CD4-positive, alpha-beta T cell treated with Interferon gamma for 1 hour (primary cell): ENCODE measurements at regions not wholly inside any gene's neighbourhood (a gene's known extent, or its start where the extent isn't known, plus 50 kb on each side); places are given as distances from the start of the nearest gene placed in this dataset.
"Not testable (repeated sequence)": the region's sequence is repeated elsewhere in the genome, so short reads cannot be mapped to it uniquely, and the experiment has no call there.

Experiments
- DNase-seq: peaks from one replicate; pipeline ENCODE4 v3.0.0-alpha.2; 2020

DNA sequence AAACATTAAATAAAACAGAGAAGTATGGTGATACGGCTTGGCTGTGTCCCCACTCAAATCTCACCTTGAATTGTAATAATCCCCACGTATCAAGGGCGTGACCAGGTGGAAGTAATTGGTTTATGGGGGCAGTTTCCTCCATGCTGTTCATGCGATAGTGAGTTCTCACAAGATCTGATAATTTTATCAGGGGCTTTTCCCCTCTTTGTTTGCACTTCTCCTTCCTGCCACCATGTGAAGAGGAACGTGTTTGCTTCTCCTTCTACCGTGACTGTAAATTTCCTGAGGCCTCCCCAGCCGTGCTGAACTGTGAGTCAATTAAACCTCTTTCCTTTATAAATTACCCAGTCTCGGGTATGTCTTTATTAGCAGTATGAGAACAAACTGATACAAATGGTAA lies 331.3 kb upstream of the CNR1 start:
- not testable (repeated sequence) for DNase-seq

- DNase-seq: no peak
Measured at GRCh38 chr6:88494401-88495140, 328.4 kb upstream of the CNR1 start.

DNA sequence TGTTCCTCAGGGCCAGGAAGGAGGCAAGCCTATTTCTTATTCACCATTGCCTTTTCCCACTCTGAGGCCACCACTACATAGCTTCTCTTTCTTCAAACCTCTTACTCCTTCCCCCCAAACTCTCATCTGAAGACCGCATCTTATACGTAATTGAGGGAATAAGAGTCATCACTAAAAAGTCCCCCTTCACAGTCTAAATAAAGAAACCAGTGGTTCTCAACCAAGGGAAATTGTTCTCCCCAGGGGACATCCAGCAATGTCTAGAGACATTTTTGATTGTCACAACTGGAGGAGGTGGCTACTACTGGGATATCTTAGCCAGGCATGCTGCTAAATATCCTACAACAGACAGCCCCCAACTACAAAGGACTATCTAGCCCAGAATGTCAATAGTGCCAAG lies 327.6 kb upstream of the CNR1 start:
- no peak for DNase-seq

DNA sequence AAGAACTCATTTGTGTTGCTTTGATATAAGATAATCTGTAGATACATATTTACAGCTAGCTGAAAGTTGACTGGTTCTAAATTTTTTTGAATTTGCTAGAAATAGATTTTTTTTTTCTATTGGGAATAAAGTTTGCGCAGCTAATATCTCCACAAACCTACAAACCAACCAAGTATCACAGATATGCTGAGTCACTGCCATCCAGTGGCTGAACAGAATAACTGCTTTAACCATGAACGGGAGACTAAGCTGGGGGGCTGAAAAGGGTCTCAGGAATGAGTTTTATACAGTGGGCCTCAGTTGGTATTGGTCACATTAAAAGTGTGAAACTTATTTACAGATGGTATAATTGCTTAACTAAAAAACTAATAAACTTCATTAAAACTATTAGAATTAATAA lies 326.7 kb upstream of the CNR1 start:
- no peak for DNase-seq

GRCh38 chr6:88492241-88492640 lies 326.1 kb upstream of the CNR1 start:
- DNase-seq: no peak

GRCh38 chr6:88491266-88491880 lies 325.2 kb upstream of the CNR1 start:
- DNase-seq: no peak

- no peak for DNase-seq
Measured at GRCh38 chr6:88490908-88491264, 324.7 kb upstream of the CNR1 start.

GRCh38 chr6:88490195-88490907 lies 324.2 kb upstream of the CNR1 start:
- no peak for DNase-seq

- no peak for DNase-seq
Measured at GRCh38 chr6:88483424-88483823, 317.3 kb upstream of the CNR1 start.

GRCh38 chr6:88482465-88482864 lies 316.3 kb upstream of the CNR1 start:
- no peak for DNase-seq

- no peak for DNase-seq
Measured at GRCh38 chr6:88481519-88481918, 315.4 kb upstream of the CNR1 start.

GRCh38 chr6:88480816-88481215 lies 314.7 kb upstream of the CNR1 start:
- DNase-seq: no peak

DNA sequence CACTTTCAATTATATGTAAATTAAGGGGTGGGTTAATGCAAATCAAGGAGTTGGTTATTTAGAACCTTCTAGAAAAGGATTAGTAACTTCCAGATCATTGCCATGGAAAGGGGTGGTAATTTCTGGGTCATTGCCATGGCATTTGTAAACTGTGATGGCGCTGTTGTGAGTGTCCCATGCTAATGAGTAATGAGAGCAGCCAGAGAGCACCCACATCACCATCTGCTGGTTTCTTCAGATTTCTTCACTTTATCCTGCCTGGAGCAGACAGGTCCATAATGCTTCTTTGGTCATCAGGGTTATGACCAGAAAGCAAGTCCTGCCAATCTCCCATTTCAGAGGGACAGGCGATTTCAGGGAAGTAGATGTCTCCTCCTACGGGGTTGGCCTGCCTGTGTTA lies 311.3 kb upstream of the CNR1 start:
- no peak for DNase-seq

DNA sequence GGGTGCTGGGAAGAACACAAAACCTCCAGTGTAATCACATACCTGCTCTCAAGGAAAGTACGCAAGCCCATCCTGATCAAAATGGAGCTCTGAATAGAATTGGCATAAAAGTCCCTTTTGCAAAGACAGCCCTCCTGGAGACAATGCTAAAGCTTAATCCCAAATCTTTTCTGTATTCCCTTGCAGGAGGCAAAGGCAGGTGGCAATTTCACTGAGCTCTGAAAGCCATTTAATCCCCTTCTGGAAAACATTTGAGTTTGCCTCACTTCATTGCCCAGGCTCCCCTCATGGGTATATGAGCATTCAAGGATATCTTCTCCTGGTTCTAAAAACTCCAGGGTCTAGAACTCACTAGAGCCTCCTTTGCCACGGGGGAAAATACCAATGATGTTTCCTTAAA lies 310.2 kb upstream of the CNR1 start:
- no peak for DNase-seq

DNA sequence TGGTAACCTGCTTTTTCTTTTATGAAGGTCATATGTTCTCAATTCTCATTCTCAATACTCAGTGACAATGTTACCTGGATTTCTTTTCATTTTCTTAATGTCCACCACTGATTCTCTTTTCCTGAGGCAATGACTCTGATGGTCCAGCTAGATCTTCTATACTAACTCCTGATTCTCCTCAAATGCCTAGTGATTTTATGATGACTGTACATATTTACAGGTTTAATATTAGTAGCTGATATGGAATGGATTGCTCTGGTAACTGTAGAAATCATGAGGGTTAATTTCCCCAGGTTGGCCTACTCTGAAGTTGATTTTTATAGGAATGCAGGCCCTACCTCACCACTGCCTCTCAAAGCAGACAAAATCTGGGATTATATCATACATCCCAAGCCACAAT lies 308.6 kb upstream of the CNR1 start:
- DNase-seq: no peak

GRCh38 chr6:88473589-88473988 lies 307.4 kb upstream of the CNR1 start:
- DNase-seq: no peak

GRCh38 chr6:88472851-88473525 lies 306.8 kb upstream of the CNR1 start:
- DNase-seq: no peak

DNA sequence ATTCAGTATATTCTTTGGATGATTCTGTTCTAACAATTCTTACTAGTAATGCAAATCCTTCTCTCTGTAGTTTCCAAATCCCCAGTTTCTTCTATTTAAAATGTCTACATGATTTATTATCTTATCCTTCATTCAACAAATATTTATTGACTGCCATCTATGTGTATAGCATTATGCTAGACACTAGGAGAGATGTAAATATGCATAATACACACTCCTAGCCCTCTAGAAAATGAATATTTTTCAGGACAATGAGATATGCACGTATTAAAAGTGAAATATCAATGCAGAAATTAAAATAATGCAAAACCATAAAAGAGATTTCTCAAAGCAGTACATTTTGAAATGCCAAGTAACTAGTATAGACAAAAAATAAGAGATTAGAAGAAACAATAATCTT lies 293.5 kb upstream of the CNR1 start:
- no peak for DNase-seq

DNA sequence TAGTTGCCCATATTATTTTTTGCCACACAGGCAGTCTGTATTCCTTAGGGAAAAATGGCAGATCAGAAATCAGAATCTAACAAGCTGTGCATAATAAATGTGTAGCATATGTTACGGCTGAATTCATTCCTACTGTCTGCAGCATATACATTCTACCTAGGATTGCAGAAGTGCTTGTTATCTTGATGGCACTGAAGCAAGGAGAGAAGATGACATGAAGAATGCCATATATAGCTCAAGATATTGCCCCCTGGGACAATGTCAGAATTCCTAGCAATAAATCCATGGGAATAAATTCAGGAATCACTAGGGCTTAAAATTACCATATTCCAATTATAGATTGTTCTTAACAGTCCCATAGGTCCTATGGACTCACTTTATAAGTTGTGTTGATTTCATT lies 293.0 kb upstream of the CNR1 start:
- DNase-seq: no peak

DNA sequence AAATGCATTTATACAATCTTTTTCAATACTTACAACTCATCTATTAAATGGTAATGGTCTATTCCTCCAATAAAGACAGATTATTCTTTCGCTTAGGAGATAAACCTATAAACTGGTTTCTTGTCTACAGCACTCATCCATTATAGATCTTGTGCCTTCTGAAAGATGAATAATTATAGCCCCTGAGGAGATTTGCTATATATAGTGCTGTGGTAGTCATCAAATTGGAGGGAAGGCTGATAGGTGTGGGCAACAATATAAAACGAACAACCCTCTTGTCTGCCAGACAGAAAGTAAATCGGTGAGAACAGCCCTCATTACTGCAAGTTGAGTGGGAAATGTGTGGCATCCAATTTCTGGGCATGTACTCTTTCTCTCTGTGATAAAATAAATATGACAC lies 292.5 kb upstream of the CNR1 start:
- no peak for DNase-seq

DNA sequence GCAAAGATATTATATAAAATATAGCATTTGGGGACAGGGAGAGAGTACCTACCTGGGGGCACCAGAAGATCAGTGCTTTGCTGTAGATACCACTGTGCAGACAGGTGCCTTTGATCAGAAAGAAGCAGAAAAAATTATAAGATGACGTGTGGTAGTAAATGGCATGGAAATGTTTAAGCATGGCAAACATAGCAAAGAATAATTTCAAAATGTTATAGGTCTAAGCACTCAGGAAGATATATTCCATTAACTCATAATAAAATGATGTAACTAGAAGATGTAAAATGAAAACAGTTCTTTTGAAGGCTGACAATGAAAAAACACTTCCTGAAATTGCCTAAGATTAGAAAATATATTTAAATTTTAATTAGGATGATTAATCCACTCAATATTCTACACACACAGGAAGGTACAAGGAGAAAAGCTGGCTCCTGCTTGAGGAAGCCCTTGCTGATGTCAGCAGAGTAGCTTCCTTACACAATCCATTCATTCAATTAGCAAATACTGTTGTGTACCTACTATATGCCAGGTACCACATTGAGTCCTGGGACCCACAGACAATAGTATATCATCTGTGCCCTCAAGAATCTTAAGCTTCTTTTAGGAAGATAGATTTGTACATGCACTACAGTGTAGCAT lies 290.2 kb upstream of the CNR1 start:
- DNase-seq: no peak

- no peak for DNase-seq
Measured at GRCh38 chr6:88455317-88455716, 289.2 kb upstream of the CNR1 start.

DNA sequence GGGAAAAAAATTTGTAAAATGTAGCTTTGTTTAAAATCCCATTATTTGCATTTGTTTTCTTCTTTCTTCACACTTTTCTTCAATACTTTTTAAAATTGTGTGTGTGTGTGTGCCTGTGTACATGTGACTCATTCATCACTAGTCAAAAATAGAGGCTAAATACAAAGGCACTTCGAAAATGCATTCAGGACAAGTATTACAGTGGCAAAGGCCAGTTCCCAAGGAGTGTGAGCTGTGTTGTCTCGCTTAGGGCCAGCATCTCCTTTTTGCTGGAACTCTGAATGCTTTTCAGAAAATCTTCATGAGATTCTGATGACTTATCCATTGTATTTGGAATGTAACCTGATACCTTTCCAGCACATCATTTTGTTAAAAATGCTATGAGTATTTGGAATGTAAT lies 288.5 kb upstream of the CNR1 start:
- no peak for DNase-seq
